OCI-LY7 (cell line): ENCODE measurements at regions not wholly inside any gene's neighbourhood (a gene's known extent, or its start where the extent isn't known, plus 50 kb on each side); places are given as distances from the start of the nearest gene placed in this dataset.
"Not testable (repeated sequence)": the region's sequence is repeated elsewhere in the genome, so short reads cannot be mapped to it uniquely, and the experiment has no call there.

Experiments used
- BruUV-seq: library from RNA; stranded (reverse); fragments of 400-500 nt; replicated peaks from 2 replicates; lab custom pipeline; 2021; lab: Mats Ljungman, UMichigan
- CTCF ChIA-PET: fragments of 300-600 bp; sonication (Branson Sonifier 250); formaldehyde crosslinking; loops from one replicate; lab custom pipeline; 2022; ENCODE audit warnings: antibody characterized with exemption; ENCODE audit not compliant: unreplicated experiment; lab: Charles Lee
- POLR2A ChIA-PET: fragments of 300-600 bp; sonication (Branson Sonifier 250); formaldehyde crosslinking; loops from one replicate; lab custom pipeline; 2022; ENCODE audit warnings: antibody characterized with exemption; lab: Charles Lee
- DNase-seq: peaks from one replicate; pipeline ENCODE4 v3.0.0-alpha.2; 2015; ENCODE audit warnings: low spot score
- H2AFZ ChIP-seq: fragments of 200-600 bp; sonication (generic), shearing (Covaris generic); 2 replicates; pipeline ENCODE4 v1.6.1; 2014; ENCODE audit warnings: mild to moderate bottlenecking, antibody characterized with exemption, low read length, moderate library complexity
- H3K27ac ChIP-seq: fragments of 200-600 bp; sonication (generic); 2 replicates; pipeline ENCODE4 v1.5.1; 2014; ENCODE audit warnings: mixed run types, low read depth, mild to moderate bottlenecking, moderate library complexity, low read length, inconsistent platforms; ENCODE audit not compliant: poor library complexity, severe bottlenecking
- H3K36me3 ChIP-seq: fragments of 200-600 bp; sonication (generic); 2 replicates; pipeline ENCODE4 v1.6.1; 2014; ENCODE audit warnings: mild to moderate bottlenecking, antibody characterized with exemption, low read length, moderate library complexity, mixed read lengths; ENCODE audit not compliant: insufficient read depth
- H3K4me1 ChIP-seq: fragments of 200-600 bp; sonication (generic); 2 replicates; pipeline ENCODE4 v1.5.1; 2014; ENCODE audit warnings: mild to moderate bottlenecking, low read length; ENCODE audit not compliant: insufficient read depth, poor library complexity, severe bottlenecking
- H3K4me2 ChIP-seq: fragments of 200-600 bp; sonication (generic); 2 replicates; pipeline ENCODE4 v1.6.1; 2014; ENCODE audit warnings: mild to moderate bottlenecking, low read length
- H3K4me3 ChIP-seq: fragments of 200-600 bp; sonication (generic); 2 replicates; pipeline ENCODE4 v1.5.1; 2014; ENCODE audit warnings: mild to moderate bottlenecking, low read depth, low read length; ENCODE audit not compliant: poor library complexity, severe bottlenecking
- H3K79me2 ChIP-seq: fragments of 200-600 bp; sonication (generic); 2 replicates; pipeline ENCODE4 v1.6.1; 2016; ENCODE audit warnings: low read depth, mild to moderate bottlenecking, low read length, moderate library complexity, mixed read lengths; ENCODE audit not compliant: insufficient read depth
- H3K9me2 ChIP-seq: fragments of 200-600 bp; sonication (generic); 2 replicates; pipeline ENCODE4 v1.6.1; 2016; ENCODE audit warnings: mild to moderate bottlenecking, low read length, mixed read lengths; ENCODE audit not compliant: insufficient read depth
- H3K9me3 ChIP-seq: fragments of 200-600 bp; sonication (generic); 2 replicates; pipeline ENCODE4 v1.6.1; 2014; ENCODE audit warnings: mild to moderate bottlenecking, mixed run types, low read length, mixed read lengths
- H4K20me1 ChIP-seq: fragments of 200-600 bp; sonication (generic); 2 replicates; pipeline ENCODE4 v1.6.1; 2014; ENCODE audit warnings: mild to moderate bottlenecking, antibody characterized with exemption, low read length, moderate library complexity, mixed read lengths; ENCODE audit not compliant: insufficient read depth
- CTCF ChIP-seq: fragments of 200-600 bp; sonication (generic); conservative IDR thresholded peaks from 2 replicates; pipeline ENCODE4 v1.5.1; 2014; ENCODE audit warnings: mild to moderate bottlenecking, antibody characterized with exemption, low read length, moderate library complexity, mixed read lengths
- EZH2phosphoT487 ChIP-seq: fragments of 200-600 bp; sonication (generic); IDR thresholded peaks from 2 replicates; pipeline ENCODE4 v1.6.1; 2018; ENCODE audit warnings: low read depth, borderline replicate concordance, mild to moderate bottlenecking, mixed run types, antibody characterized with exemption, low read length, moderate library complexity, mixed read lengths
- intact Hi-C: fragments of 100-400 bp; cut with micrococcal nuclease; formaldehyde crosslinking; loops from one replicate; pipeline ENCODE4 v1.10.0; 2022; ENCODE audit not compliant: unreplicated experiment

- intact Hi-C loops = no loop called here
- no peak for DNase-seq
- Histone ChIP-seq H4K20me1 (no peaks in the 10 kb centered on the region), H3K4me3 (no peak overlapping the region), H3K9me3 (no peaks in the 10 kb centered on the region), H3K4me2 (no peak overlapping the region), H3K4me1 (no peaks in the 10 kb centered on the region), H3K9me2 (no peaks in the 10 kb centered on the region), H2AFZ (no peak overlapping the region), H3K36me3 (no peaks in the 10 kb centered on the region), H3K79me2 (no peaks in the 10 kb centered on the region), H3K27ac (no peak overlapping the region)
- TF ChIP-seq CTCF = no peak
- no peak for TF ChIP-seq EZH2phosphoT487
- BruUV-seq = no TSS peak
- POLR2A ChIA-PET = no interaction called here
- CTCF ChIA-PET = no interaction called here
Observed at GRCh38 chrX:53883196-53883595, 161.1 kb downstream of the PHF8 start.

GRCh38 chrX:53882331-53882730 lies 161.9 kb downstream of the PHF8 start:
- POLR2A ChIA-PET = no interaction called here
- TF ChIP-seq CTCF (no peak), EZH2phosphoT487 (no peak)
- BruUV-seq = no TSS peak

GRCh38 chrX:53880786-53881185 lies 163.5 kb downstream of the PHF8 start:
- H3K4me3 ChIP-seq, POLR2A ChIA-PET, H3K4me1 ChIP-seq, H2AFZ ChIP-seq, H3K79me2 ChIP-seq, H3K4me2 ChIP-seq, H3K9me2 ChIP-seq, H3K9me3 ChIP-seq, intact Hi-C loops, CTCF ChIA-PET, H4K20me1 ChIP-seq, DNase-seq, H3K36me3 ChIP-seq, H3K27ac ChIP-seq, BruUV-seq: not testable (repeated sequence)

More at GRCh38 chrX:53882331-53882730, 161.9 kb downstream of the PHF8 start:
- H2AFZ ChIP-seq = no peak overlapping the region
- no peaks in the 10 kb centered on the region for H3K9me3 ChIP-seq
- H3K4me1 ChIP-seq = no peaks in the 10 kb centered on the region
- intact Hi-C loops = no loop called here
- H3K27ac ChIP-seq = no peak overlapping the region
- no peaks in the 10 kb centered on the region for H3K9me2 ChIP-seq
- no peak for DNase-seq
- H4K20me1 ChIP-seq = no peaks in the 10 kb centered on the region
- CTCF ChIA-PET = no interaction called here
- no peak overlapping the region for H3K4me3 ChIP-seq
- no peaks in the 10 kb centered on the region for H3K79me2 ChIP-seq
- no peak overlapping the region for H3K4me2 ChIP-seq
- no peaks in the 10 kb centered on the region for H3K36me3 ChIP-seq
